H9 (cell line): ENCODE measurements at regions not wholly inside any gene's neighbourhood (a gene's known extent, or its start where the extent isn't known, plus 50 kb on each side); places are given as distances from the start of the nearest gene placed in this dataset.

Experiments
- DNase-seq: peaks from one replicate; pipeline ENCODE4 v3.0.0-alpha.2; 2017
- H2AFZ ChIP-seq: one replicate; pipeline ENCODE4 v1.6.1; 2013; ENCODE audit warnings: mild to moderate bottlenecking, low read length, control low read depth, moderate library complexity
- H2AK5ac ChIP-seq: 2 replicates; pipeline ENCODE4 v1.6.1; 2013; ENCODE audit warnings: low read length, control low read depth, mixed read lengths; ENCODE audit not compliant: insufficient read length
- H2BK120ac ChIP-seq: one replicate; pipeline ENCODE4 v1.6.1; 2013; ENCODE audit warnings: low read depth, mild to moderate bottlenecking, low read length, control low read depth, inconsistent platforms; ENCODE audit not compliant: poor library complexity, severe bottlenecking
- H2BK12ac ChIP-seq: 2 replicates; pipeline ENCODE4 v1.6.1; 2013; ENCODE audit warnings: low read length, control low read depth, mixed read lengths, low read depth; ENCODE audit not compliant: insufficient read length
- H2BK15ac ChIP-seq: 2 replicates; pipeline ENCODE4 v1.6.1; 2013; ENCODE audit warnings: low read depth, low read length, control low read depth
- H2BK20ac ChIP-seq: one replicate; pipeline ENCODE4 v1.6.1; 2013; ENCODE audit warnings: low read depth, mild to moderate bottlenecking, low read length, control low read depth, inconsistent platforms; ENCODE audit not compliant: poor library complexity, severe bottlenecking
- H2BK5ac ChIP-seq: 2 replicates; pipeline ENCODE4 v1.6.1; 2013; ENCODE audit warnings: low read length, control low read depth, mixed read lengths; ENCODE audit not compliant: insufficient read length
- H3K14ac ChIP-seq: 2 replicates; pipeline ENCODE4 v1.6.1; 2013; ENCODE audit warnings: low read length, control low read depth; ENCODE audit not compliant: insufficient read depth
- H3K18ac ChIP-seq: 2 replicates; pipeline ENCODE4 v1.6.1; 2013; ENCODE audit warnings: low read depth, mild to moderate bottlenecking, mixed read lengths, low read length, control low read depth; ENCODE audit not compliant: insufficient read length
- H3K23ac ChIP-seq: 2 replicates; pipeline ENCODE4 v1.6.1; 2013; ENCODE audit warnings: low read length, control low read depth, mixed read lengths, low read depth; ENCODE audit not compliant: insufficient read length
- H3K23me2 ChIP-seq: 2 replicates; pipeline ENCODE4 v1.6.1; 2013; ENCODE audit warnings: low read depth, mild to moderate bottlenecking, mixed read lengths, low read length, control low read depth; ENCODE audit not compliant: insufficient read length, poor library complexity, severe bottlenecking
- H3K27ac ChIP-seq: 2 replicates; pipeline ENCODE4 v1.5.1; 2013; ENCODE audit warnings: low read length, control low read depth, mixed read lengths, low read depth; ENCODE audit not compliant: insufficient read length
- H3K27me3 ChIP-seq: 2 replicates; pipeline ENCODE4 v1.6.1; 2013; ENCODE audit warnings: low read length, control low read depth, inconsistent platforms; ENCODE audit not compliant: insufficient read depth
- H3K4ac ChIP-seq: 2 replicates; pipeline ENCODE4 v1.6.1; 2013; ENCODE audit warnings: low read depth, mild to moderate bottlenecking, control low read depth, inconsistent platforms, low read length, moderate library complexity
- H3K4me1 ChIP-seq: 2 replicates; pipeline ENCODE4 v1.6.1; 2013; ENCODE audit warnings: low read length, control low read depth, inconsistent platforms; ENCODE audit not compliant: insufficient read depth
- H3K4me2 ChIP-seq: 2 replicates; pipeline ENCODE4 v1.6.1; 2013; ENCODE audit warnings: low read length, control low read depth, mixed read lengths; ENCODE audit not compliant: insufficient read length, insufficient read depth
- H3K56ac ChIP-seq: 2 replicates; pipeline ENCODE4 v1.6.1; 2013; ENCODE audit warnings: low read depth, mild to moderate bottlenecking, mixed read lengths, low read length, control low read depth; ENCODE audit not compliant: insufficient read length
- H3K79me1 ChIP-seq: 2 replicates; pipeline ENCODE4 v1.6.1; 2013; ENCODE audit warnings: low read depth, mild to moderate bottlenecking, moderate library complexity, low read length, control low read depth, inconsistent platforms; ENCODE audit not compliant: insufficient read depth, poor library complexity, severe bottlenecking
- H3K79me2 ChIP-seq: 2 replicates; pipeline ENCODE4 v1.6.1; 2013; ENCODE audit warnings: low read length, control low read depth, inconsistent platforms; ENCODE audit not compliant: insufficient read depth
- H3K9ac ChIP-seq: 2 replicates; pipeline ENCODE4 v1.6.1; 2013; ENCODE audit warnings: low read length, control low read depth, mixed read lengths; ENCODE audit not compliant: insufficient read length; ENCODE audit errors: extremely low read depth
- H3K9me3 ChIP-seq: one replicate; pipeline ENCODE4 v1.6.1; 2013; ENCODE audit warnings: low read depth, low read length, inconsistent platforms; ENCODE audit not compliant: control insufficient read depth
- H3T11ph ChIP-seq: one replicate; pipeline ENCODE4 v1.6.1; 2013; ENCODE audit warnings: mild to moderate bottlenecking, low read length, control low read depth, inconsistent platforms
- H4K20me1 ChIP-seq: one replicate; pipeline ENCODE4 v1.6.1; 2013; ENCODE audit not compliant: control insufficient read depth, insufficient read length, insufficient read depth
- H4K5ac ChIP-seq: 2 replicates; pipeline ENCODE4 v1.6.1; 2013; ENCODE audit warnings: low read depth, mild to moderate bottlenecking, mixed read lengths, low read length, control low read depth; ENCODE audit not compliant: insufficient read length
- H4K8ac ChIP-seq: replicated peaks from 2 replicates; pipeline ENCODE4 v1.6.1; 2013; ENCODE audit warnings: low read length, control low read depth, mixed read lengths, low read depth; ENCODE audit not compliant: insufficient read length
- H4K91ac ChIP-seq: 2 replicates; pipeline ENCODE4 v1.6.1; 2013; ENCODE audit warnings: low read depth, mild to moderate bottlenecking, moderate library complexity, mixed read lengths, low read length, control low read depth; ENCODE audit not compliant: insufficient read length
- H3K27ac Mint-ChIP-seq, 3 experiments: 2 replicates in 2 of 3; 3 replicates in 1 of 3; pipeline ENCODE4 v1.8.0; 2020 to 2021; ENCODE audit warnings: mixed read lengths in 3 of 3, mild to moderate bottlenecking in 1 of 3, moderate library complexity in 1 of 3
- H3K27me3 Mint-ChIP-seq: 2 replicates; pipeline ENCODE4 v1.8.0; 2021; ENCODE audit warnings: low read depth, mild to moderate bottlenecking, moderate library complexity, mixed read lengths
- H3K36me3 Mint-ChIP-seq, 3 experiments: 2 replicates in 2 of 3; 3 replicates in 1 of 3; pipeline ENCODE4 v1.8.0; 2020 to 2021; ENCODE audit warnings: low read depth in 3 of 3, mixed read lengths in 3 of 3; ENCODE audit not compliant: insufficient read depth in 1 of 3
- H3K4me1 Mint-ChIP-seq, 2 experiments: 2 replicates each; pipeline ENCODE4 v1.8.0; 2020; ENCODE audit warnings: mixed read lengths in 2 of 2
- H3K4me3 Mint-ChIP-seq, 2 experiments: 2 replicates in 1 of 2; 3 replicates in 1 of 2; pipeline ENCODE4 v1.8.0; 2020 to 2021; ENCODE audit warnings: mild to moderate bottlenecking in 2 of 2, mixed read lengths in 2 of 2, moderate library complexity in 1 of 2
- H3K9me3 Mint-ChIP-seq, 2 experiments: 2 replicates in 1 of 2; 3 replicates in 1 of 2; pipeline ENCODE4 v1.8.0; 2020; ENCODE audit warnings: mild to moderate bottlenecking in 2 of 2, mixed read lengths in 2 of 2, moderate library complexity in 1 of 2
- WGBS: extraction: QIAGEN DNeasy Blood & Tissue Kit; methylation state at CpG from one replicate; pipeline ENCODE4 v1.1.7; 2013; ENCODE audit warnings: missing lambda C conversion rate, low lambda C conversion rate, mixed read lengths; ENCODE audit not compliant: insufficient read length; ENCODE audit errors: extremely low coverage; 5-methylcytosine and 5-hydroxymethylcytosine counted together
- TF ChIP-seq, protein P1 (sequence below): fragments of 200-600 bp; sonication (generic); conservative IDR thresholded peaks from 3 replicates; pipeline ENCODE4 v1.8.0; 2021; ENCODE audit warnings: antibody characterized with exemption, mild to moderate bottlenecking

DNA sequence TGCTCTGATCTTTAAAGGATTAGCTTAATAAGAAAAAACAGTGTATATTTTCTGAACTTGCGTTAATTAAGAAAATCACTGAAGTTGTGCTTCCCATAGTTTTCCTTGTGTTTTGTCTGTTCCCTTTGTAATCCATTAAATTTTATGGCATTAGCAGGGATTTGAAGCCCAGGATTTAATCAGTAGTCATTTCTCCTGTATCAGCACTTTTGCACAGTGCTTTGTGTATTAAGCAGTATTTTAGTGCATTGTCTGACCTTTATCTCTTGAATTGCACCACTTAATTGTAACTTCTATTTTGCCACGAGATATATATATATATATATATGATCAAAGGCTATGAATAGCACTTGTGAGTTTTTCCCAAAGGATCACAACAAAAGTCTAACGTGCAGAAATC, 133.7 kb downstream of the S1PR1 start:
- Histone ChIP-seq H3T11ph (no peak overlapping the region), H4K8ac (no peak overlapping the region), H3K23me2 (no peaks in the 10 kb centered on the region)

More for the DNA sequence above, 133.7 kb downstream of the S1PR1 start:
- no peak for DNase-seq
- no peaks in the 10 kb centered on the region for H3K79me1 ChIP-seq
- no peak overlapping the region for H3K27ac ChIP-seq
- H3K79me2 ChIP-seq: no peaks in the 10 kb centered on the region
- H2BK12ac ChIP-seq: no peak overlapping the region
- H2BK15ac ChIP-seq: no peak overlapping the region
- TF ChIP-seq, protein P1, sequence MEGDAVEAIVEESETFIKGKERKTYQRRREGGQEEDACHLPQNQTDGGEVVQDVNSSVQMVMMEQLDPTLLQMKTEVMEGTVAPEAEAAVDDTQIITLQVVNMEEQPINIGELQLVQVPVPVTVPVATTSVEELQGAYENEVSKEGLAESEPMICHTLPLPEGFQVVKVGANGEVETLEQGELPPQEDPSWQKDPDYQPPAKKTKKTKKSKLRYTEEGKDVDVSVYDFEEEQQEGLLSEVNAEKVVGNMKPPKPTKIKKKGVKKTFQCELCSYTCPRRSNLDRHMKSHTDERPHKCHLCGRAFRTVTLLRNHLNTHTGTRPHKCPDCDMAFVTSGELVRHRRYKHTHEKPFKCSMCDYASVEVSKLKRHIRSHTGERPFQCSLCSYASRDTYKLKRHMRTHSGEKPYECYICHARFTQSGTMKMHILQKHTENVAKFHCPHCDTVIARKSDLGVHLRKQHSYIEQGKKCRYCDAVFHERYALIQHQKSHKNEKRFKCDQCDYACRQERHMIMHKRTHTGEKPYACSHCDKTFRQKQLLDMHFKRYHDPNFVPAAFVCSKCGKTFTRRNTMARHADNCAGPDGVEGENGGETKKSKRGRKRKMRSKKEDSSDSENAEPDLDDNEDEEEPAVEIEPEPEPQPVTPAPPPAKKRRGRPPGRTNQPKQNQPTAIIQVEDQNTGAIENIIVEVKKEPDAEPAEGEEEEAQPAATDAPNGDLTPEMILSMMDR: no peak
- no peak overlapping the region for H3K27ac Mint-ChIP-seq
- H3K9ac ChIP-seq: no peak overlapping the region
- no peak overlapping the region for H2AK5ac ChIP-seq
- H3K4me2 ChIP-seq: no peak overlapping the region
- H3K4me1 Mint-ChIP-seq: no peaks in the 10 kb centered on the region
- no peak overlapping the region for H3K23ac ChIP-seq
- H3K4ac ChIP-seq: no peak overlapping the region
- no peak overlapping the region for H3K18ac ChIP-seq
- no peak overlapping the region for H3K14ac ChIP-seq
- H2BK120ac ChIP-seq: no peak overlapping the region
- no CpG with 5 or more reads among the region's 3 CpGs for WGBS
- no peak overlapping the region for H2BK5ac ChIP-seq
- no peak overlapping the region for H4K5ac ChIP-seq
- peaks cover 0 to 4% (median 0%) of the 10 kb centered on the region in 3 experiments; a peak in 2 of 7 replicates for H3K36me3 Mint-ChIP-seq
- H3K9me3 ChIP-seq: no peaks in the 10 kb centered on the region
- H3K27me3 ChIP-seq: no peaks in the 10 kb centered on the region
- no peaks in the 10 kb centered on the region for H3K4me1 ChIP-seq
- no peaks in the 10 kb centered on the region for H4K20me1 ChIP-seq
- H3K27me3 Mint-ChIP-seq: no peaks in the 10 kb centered on the region
- H4K91ac ChIP-seq: no peak overlapping the region
- peaks cover 10% of the 10 kb centered on the region in 2 experiments for H3K9me3 Mint-ChIP-seq
- H2AFZ ChIP-seq: no peak overlapping the region
- H3K56ac ChIP-seq: no peak overlapping the region
- no peak overlapping the region for H3K4me3 Mint-ChIP-seq
- H2BK20ac ChIP-seq: no peak overlapping the region
